Endothelial cell of hepatic sinusoid (primary cell): ENCODE measurements at regions not wholly inside any gene's neighbourhood (a gene's known extent, or its start where the extent isn't known, plus 50 kb on each side); places are given as distances from the start of the nearest gene placed in this dataset.
"Not testable (repeated sequence)": the region's sequence is repeated elsewhere in the genome, so short reads cannot be mapped to it uniquely, and the experiment has no call there.

Experiments
- in situ Hi-C: cut with HindIII; loops from 2 replicates; pipeline ENCODE4 v1.10.0; 2017; ENCODE audit warnings: low sequenced_read_pairs

- in situ Hi-C loops: no loop called here
These were observed 407.1 kb upstream of the FRG1 start for GRCh38 chr4:189533603-189534002.

- in situ Hi-C loops: no loop called here
These were observed 393.1 kb upstream of the FRG1 start for GRCh38 chr4:189547559-189547958.

- in situ Hi-C loops: no loop called here
These were observed 392.1 kb upstream of the FRG1 start for GRCh38 chr4:189548484-189549125.

- in situ Hi-C loops: not testable (repeated sequence)
These were observed 388.6 kb upstream of the FRG1 start for GRCh38 chr4:189551931-189552670.

GRCh38 chr4:189560605-189561004 is 380.1 kb upstream of the FRG1 start:
- in situ Hi-C loops: not testable (repeated sequence)

GRCh38 chr4:189563751-189564150 is 376.9 kb upstream of the FRG1 start:
- in situ Hi-C loops: not testable (repeated sequence)

GRCh38 chr4:189566271-189566670 is 374.4 kb upstream of the FRG1 start:
- in situ Hi-C loops: not testable (repeated sequence)

GRCh38 chr4:189566900-189567299 is 373.8 kb upstream of the FRG1 start:
- in situ Hi-C loops: not testable (repeated sequence)

GRCh38 chr4:189579645-189580044 is 361.0 kb upstream of the FRG1 start:
- in situ Hi-C loops: not testable (repeated sequence)

GRCh38 chr4:189586908-189587632 is 353.6 kb upstream of the FRG1 start:
- in situ Hi-C loops: not testable (repeated sequence)

- in situ Hi-C loops: not testable (repeated sequence)
These were observed 351.5 kb upstream of the FRG1 start for GRCh38 chr4:189589201-189589600.

GRCh38 chr4:189592890-189593289 is 347.8 kb upstream of the FRG1 start:
- in situ Hi-C loops: no loop called here

GRCh38 chr4:189597341-189597740 is 343.3 kb upstream of the FRG1 start:
- in situ Hi-C loops: no loop called here

- in situ Hi-C loops: no loop called here
These were observed 340.4 kb upstream of the FRG1 start for GRCh38 chr4:189600264-189600663.

- in situ Hi-C loops: no loop called here
These were observed 339.8 kb upstream of the FRG1 start for GRCh38 chr4:189600718-189601435.

- in situ Hi-C loops: not testable (repeated sequence)
These were observed 337.8 kb upstream of the FRG1 start for GRCh38 chr4:189602827-189603226.

GRCh38 chr4:189610571-189610970 is 330.1 kb upstream of the FRG1 start:
- in situ Hi-C loops: not testable (repeated sequence)

GRCh38 chr4:189613207-189613606 is 327.5 kb upstream of the FRG1 start:
- in situ Hi-C loops: no loop called here

- in situ Hi-C loops: no loop called here
These were observed 325.4 kb upstream of the FRG1 start for GRCh38 chr4:189615217-189615663.

- in situ Hi-C loops: not testable (repeated sequence)
These were observed 322.9 kb upstream of the FRG1 start for GRCh38 chr4:189617741-189618140.
